Ecto neural progenitor cell (in vitro differentiated cells): ENCODE measurements at regions not wholly inside any gene's neighbourhood (a gene's known extent, or its start where the extent isn't known, plus 50 kb on each side); places are given as distances from the start of the nearest gene placed in this dataset.
"Not testable (repeated sequence)": the region's sequence is repeated elsewhere in the genome, so short reads cannot be mapped to it uniquely, and the experiment has no call there.

ENCODE experiments used
- DNase-seq: peaks from one replicate; pipeline ENCODE4 v3.0.0-alpha.2; 2018; ENCODE audit warnings: low spot score

GRCh38 chr4:69013933-69014332 lies 62.3 kb upstream of the UGT2A3 start:
- not testable (repeated sequence) for DNase-seq

DNA sequence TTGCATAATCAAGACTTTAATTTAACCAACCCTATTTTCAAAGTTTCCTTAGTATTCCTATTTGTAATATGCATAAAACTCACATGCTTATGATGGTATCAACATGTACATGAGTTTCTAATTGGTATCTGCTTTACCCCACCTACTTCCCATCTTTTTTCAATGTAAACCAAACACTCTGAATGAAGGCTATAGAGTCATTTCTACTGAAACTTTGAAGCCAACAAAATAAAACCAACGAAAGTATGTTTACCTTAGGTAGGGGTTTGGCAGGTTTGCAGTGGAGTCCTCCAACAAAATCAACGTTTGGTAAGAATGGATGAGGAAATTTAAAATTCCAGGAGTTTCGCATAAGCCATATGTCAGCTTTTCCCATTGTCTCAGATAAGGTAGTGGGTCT lies 66.4 kb upstream of the UGT2A3 start:
- not testable (repeated sequence) for DNase-seq

DNA sequence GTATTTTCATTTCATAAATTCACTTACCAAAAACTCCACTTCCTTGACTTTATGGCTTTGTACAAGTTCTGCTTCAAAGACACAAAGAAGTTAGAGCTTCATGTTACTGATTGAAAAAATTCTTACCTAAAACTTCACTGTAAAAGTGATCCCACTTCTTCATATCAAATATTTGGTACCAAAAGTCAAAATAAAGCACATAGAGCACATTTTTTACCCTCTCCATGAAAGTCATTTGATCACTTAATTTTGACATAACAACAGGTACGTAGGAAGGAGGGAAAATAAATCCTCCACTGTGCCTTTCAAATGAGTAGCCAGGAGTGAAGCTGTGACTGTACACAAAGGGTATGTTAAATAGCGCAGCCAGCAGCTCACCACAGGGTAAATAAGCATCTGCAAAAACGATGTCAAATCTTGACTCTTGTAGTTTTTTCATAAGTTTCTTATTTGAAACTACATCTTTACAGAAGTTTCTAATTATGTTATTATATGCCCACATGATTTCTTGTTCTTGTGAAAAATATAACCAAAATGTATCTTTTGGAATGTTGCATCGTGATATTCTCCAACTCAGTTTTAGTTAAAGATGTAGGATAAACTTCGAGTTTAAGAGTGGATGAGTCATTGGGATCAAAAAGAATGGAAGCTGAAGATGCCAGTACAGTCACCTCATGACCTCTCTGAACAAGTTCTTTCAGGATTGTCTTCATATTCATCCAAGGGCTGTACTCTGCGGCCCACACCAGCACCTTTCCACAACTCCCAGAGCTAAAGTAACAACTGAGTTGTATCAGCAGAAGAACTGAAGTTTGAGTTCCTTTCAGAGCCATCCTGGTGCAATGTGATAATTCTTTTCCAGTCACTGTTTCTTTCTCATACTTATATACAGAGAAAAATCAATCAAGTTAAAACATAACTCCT lies 68.2 kb upstream of the UGT2A3 start:
- not testable (repeated sequence) for DNase-seq

- not testable (repeated sequence) for DNase-seq
Observed at GRCh38 chr4:69020462-69020807, 68.8 kb upstream of the UGT2A3 start.

DNA sequence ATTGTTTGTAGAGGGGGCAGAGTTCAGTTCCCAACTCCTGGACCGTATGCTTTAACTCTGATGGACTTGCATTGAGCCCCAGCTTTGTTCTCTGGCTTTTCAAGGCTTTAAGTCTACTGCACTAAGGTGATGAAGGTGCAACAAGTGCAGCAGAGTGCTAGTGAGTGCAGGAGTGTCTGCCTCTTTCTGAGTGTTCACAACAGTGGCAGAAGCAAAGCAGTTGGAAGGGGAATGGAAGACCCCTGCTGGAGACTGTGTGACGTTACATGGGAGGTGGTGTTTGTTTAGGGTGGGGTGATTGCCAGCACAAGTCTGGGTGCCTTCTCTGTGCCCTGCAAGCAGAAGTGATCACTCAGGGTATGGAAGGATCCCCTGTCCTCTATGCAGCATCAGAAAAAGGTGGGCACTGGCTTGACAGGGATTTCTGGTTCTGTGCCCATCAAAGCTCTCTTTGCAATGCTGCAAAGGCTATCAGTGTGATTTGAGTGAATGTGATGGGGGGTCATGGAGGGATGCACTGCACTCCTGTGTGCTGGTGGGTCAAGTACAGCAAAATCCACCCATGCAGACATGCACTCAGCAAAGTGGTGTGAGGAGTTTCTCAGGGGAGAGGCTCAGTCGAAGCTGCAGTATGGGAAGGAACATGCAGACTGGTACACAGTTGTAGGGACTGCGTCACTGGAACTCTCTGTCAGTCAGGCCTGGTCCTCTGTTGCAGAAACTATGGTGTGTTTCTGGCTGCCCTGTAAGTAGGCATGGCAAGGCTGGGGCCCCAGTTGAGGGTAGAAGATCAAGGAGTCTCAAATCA lies 70.9 kb upstream of the UGT2B7 start:
- peak; percentile 53 for DNase-seq

GRCh38 chr4:69025999-69026387 lies 70.3 kb upstream of the UGT2B7 start:
- no peak for DNase-seq

GRCh38 chr4:69026974-69027373 lies 69.3 kb upstream of the UGT2B7 start:
- no peak for DNase-seq

DNA sequence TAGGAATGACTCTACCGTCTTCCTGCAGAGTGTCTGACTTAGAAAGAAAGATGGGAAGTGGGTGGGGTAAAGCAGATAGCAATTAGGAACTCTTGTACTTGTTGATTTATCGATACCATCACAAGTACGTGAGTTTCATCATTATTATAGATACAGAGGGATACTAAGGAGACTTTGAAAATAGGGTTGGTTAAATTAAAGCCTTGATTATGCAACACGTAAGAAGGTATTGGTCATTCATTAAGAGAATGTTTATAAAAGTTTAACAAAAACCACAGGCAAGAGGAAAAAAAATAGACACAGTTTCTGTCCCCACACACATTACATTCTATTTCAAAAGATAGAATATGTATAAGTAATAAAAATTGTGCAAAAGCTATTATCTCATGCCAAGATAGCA lies 65.9 kb upstream of the UGT2B7 start:
- no peak for DNase-seq

- DNase-seq, result no peak
Observed at GRCh38 chr4:69032847-69033638, 63.2 kb upstream of the UGT2B7 start.

- not testable (repeated sequence) for DNase-seq
Observed at GRCh38 chr4:69034315-69034740, 61.9 kb upstream of the UGT2B7 start.

- no peak for DNase-seq
Observed at GRCh38 chr4:69038582-69038981, 57.7 kb upstream of the UGT2B7 start.

DNA sequence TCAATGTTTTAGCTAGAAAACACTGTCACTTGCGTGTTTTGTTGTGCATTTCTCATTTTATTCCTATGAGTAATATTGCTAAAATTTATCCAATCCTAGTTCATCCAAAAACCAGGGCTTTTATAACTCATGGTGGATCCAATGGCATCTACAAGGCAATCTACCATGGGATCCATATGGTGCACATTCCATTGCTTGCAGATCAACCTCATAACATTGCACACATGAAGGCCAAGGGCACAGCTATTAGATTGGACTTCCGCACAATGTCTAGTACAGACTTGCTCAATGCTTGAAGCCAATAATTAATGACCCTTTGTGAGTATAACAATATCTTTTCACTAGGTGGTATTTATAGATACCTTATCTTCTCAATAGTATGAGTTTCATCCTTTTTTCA lies 57.2 kb upstream of the UGT2B7 start:
- DNase-seq, result no peak

DNA sequence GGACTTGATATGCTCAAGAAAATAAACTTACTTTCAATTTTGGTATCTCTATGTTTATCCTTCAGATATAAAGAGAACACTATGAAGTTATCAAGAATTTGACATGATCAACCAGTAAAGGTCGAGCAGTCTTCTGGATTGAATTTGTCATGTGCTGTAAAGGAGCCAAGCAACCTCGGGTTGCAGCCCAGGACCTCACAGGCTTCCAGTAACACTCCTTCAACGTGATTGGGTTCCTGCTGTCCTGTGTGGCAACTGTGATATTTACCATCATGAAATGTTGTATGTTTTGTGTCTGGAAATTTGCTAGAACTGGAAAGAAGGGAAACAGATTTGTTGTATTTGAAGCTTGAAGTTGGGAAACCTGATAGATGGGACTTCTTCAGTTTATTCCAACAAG lies 52.0 kb upstream of the UGT2B7 start:
- DNase-seq, result no peak
